HEK293 (cell line): ENCODE measurements at regions not wholly inside any gene's neighbourhood (a gene's known extent, or its start where the extent isn't known, plus 50 kb on each side); places are given as distances from the start of the nearest gene placed in this dataset.

Experiments
- ATF2 ChIP-seq: fragments of 450-650 bp; formaldehyde crosslinking; IDR thresholded peaks from 2 replicates; pipeline ENCODE4 v1.5.1; 2016; ENCODE audit warnings: missing biosample characterization, missing genetic modification characterization, low read depth
- CTCF ChIP-seq: fragments of 450-650 bp; formaldehyde crosslinking; IDR thresholded peaks from 2 replicates; pipeline ENCODE4 v1.5.1; 2016; ENCODE audit warnings: missing biosample characterization, missing genetic modification characterization
- RBAK ChIP-seq: fragments of 450-650 bp; formaldehyde crosslinking; IDR thresholded peaks from 2 replicates; pipeline ENCODE4 v1.5.1; 2016; ENCODE audit warnings: missing biosample characterization, missing genetic modification characterization
- REPIN1 ChIP-seq: fragments of 450-650 bp; formaldehyde crosslinking; IDR thresholded peaks from 2 replicates; pipeline ENCODE4 v1.5.1; 2017; ENCODE audit warnings: missing biosample characterization, missing genetic modification characterization, low read depth
- REST ChIP-seq: fragments of 450-650 bp; formaldehyde crosslinking; IDR thresholded peaks from 2 replicates; pipeline ENCODE4 v1.5.1; 2016; ENCODE audit warnings: missing biosample characterization, missing genetic modification characterization
- ZBTB17 ChIP-seq: fragments of 450-650 bp; formaldehyde crosslinking; IDR thresholded peaks from 2 replicates; pipeline ENCODE4 v1.5.1; 2016; ENCODE audit warnings: missing biosample characterization, missing genetic modification characterization
- ZBTB21 ChIP-seq: fragments of 450-650 bp; formaldehyde crosslinking; IDR thresholded peaks from 2 replicates; pipeline ENCODE4 v1.5.1; 2017; ENCODE audit warnings: missing biosample characterization, missing genetic modification characterization
- ZNF121 ChIP-seq: fragments of 450-650 bp; formaldehyde crosslinking; IDR thresholded peaks from 2 replicates; pipeline ENCODE4 v1.5.1; 2016; ENCODE audit warnings: missing biosample characterization, missing genetic modification characterization
- ZNF138 ChIP-seq: fragments of 450-650 bp; formaldehyde crosslinking; IDR thresholded peaks from 2 replicates; pipeline ENCODE4 v1.5.1; 2016; ENCODE audit warnings: missing biosample characterization, missing genetic modification characterization, borderline replicate concordance
- ZNF239 ChIP-seq: fragments of 450-650 bp; formaldehyde crosslinking; IDR thresholded peaks from 2 replicates; pipeline ENCODE4 v1.5.1; 2016; ENCODE audit warnings: missing biosample characterization, missing genetic modification characterization
- ZNF274 ChIP-seq, 2 experiments: fragments of 200-500 bp in 1 of 2; fragments of 450-650 bp in 1 of 2; sonication (Bioruptor generic) in 1 of 2; formaldehyde crosslinking in 1 of 2; IDR thresholded peaks; 2 replicates each; pipeline versions ENCODE4 v1.5.1 to v1.6.1; 2014 to 2016; ENCODE audit warnings: borderline replicate concordance in 1 of 2, inconsistent platforms in 1 of 2, low read length in 1 of 2, missing biosample characterization in 1 of 2, missing genetic modification characterization in 1 of 2
- ZNF677 ChIP-seq: fragments of 450-650 bp; IDR thresholded peaks from 2 replicates; pipeline ENCODE4 v1.5.0; 2018; ENCODE audit warnings: missing biosample characterization, mild to moderate bottlenecking, missing genetic modification characterization, moderate library complexity
- ZSCAN18 ChIP-seq: fragments of 450-650 bp; formaldehyde crosslinking; IDR thresholded peaks from 2 replicates; pipeline ENCODE4 v1.5.1; 2016; ENCODE audit warnings: missing biosample characterization, missing genetic modification characterization

- TF ChIP-seq ZNF677 (tag by site-specific recombination) (no peak), ZSCAN18 (no peak), ZNF138 (no peak), ZBTB17 (tag by site-specific recombination) (no peak), ZNF274 (IDR thresholded peaks at IDR 0.05; ENCODE audit: low read length) (no peak), ZNF274 (tag by site-specific recombination; IDR thresholded peaks at IDR 0.05; ENCODE audit: borderline replicate concordance) (no peak), ZNF239 (tag by site-specific recombination) (no peak), CTCF (tag by site-specific recombination) (no peak), RBAK (no peak), ZBTB21 (tag by site-specific recombination) (no peak), ZNF121 (tag by site-specific recombination) (no peak), ATF2 (no peak), REPIN1 (tag by site-specific recombination) (no peak), REST (tag by site-specific recombination) (no peak)
These were observed 226.0 kb upstream of the TMEM132C start for GRCh38 chr12:128040971-128041370.
